GM23248 (cell line): ENCODE measurements at regions not wholly inside any gene's neighbourhood (a gene's known extent, or its start where the extent isn't known, plus 50 kb on each side); places are given as distances from the start of the nearest gene placed in this dataset.

Experiments used
- DNase-seq: peaks from one replicate; pipeline ENCODE4 v3.0.0-alpha.2; 2015
- H2AFZ ChIP-seq: fragments of 200-600 bp; sonication (generic); 2 replicates; pipeline ENCODE4 v1.6.1; 2016; ENCODE audit warnings: antibody characterized with exemption
- H3F3A ChIP-seq: fragments of 200-600 bp; sonication (generic); 2 replicates; pipeline ENCODE4 v1.6.1; 2016; ENCODE audit warnings: mild to moderate bottlenecking, antibody characterized with exemption, mixed run types; ENCODE audit not compliant: insufficient read depth
- H3K27ac ChIP-seq: fragments of 200-600 bp; sonication (generic); 2 replicates; pipeline ENCODE4 v1.5.1; 2016; ENCODE audit warnings: mild to moderate bottlenecking
- H3K27me3 ChIP-seq: fragments of 200-600 bp; sonication (generic); replicated peaks from 2 replicates; pipeline ENCODE4 v1.6.1; 2016; ENCODE audit warnings: mild to moderate bottlenecking; ENCODE audit not compliant: insufficient read depth
- H3K36me3 ChIP-seq: fragments of 200-600 bp; sonication (generic); 2 replicates; pipeline ENCODE4 v1.6.1; 2016; ENCODE audit warnings: low read depth, mild to moderate bottlenecking
- H3K4me1 ChIP-seq: fragments of 200-600 bp; sonication (generic); 2 replicates; pipeline ENCODE4 v1.6.1; 2016; ENCODE audit warnings: mild to moderate bottlenecking; ENCODE audit not compliant: insufficient read depth
- H3K4me2 ChIP-seq: fragments of 200-600 bp; sonication (generic); one replicate; pipeline ENCODE4 v1.6.1; 2016; ENCODE audit warnings: mild to moderate bottlenecking; ENCODE audit not compliant: unreplicated experiment
- H3K4me3 ChIP-seq: fragments of 200-600 bp; sonication (generic); 2 replicates; pipeline ENCODE4 v1.5.1; 2016; ENCODE audit warnings: mild to moderate bottlenecking
- H3K79me2 ChIP-seq: fragments of 200-600 bp; sonication (generic); 2 replicates; pipeline ENCODE4 v1.6.1; 2016; ENCODE audit warnings: mild to moderate bottlenecking; ENCODE audit not compliant: insufficient read depth
- H3K9ac ChIP-seq: fragments of 200-600 bp; sonication (generic); 2 replicates; pipeline ENCODE4 v1.6.1; 2016; ENCODE audit warnings: mild to moderate bottlenecking
- H3K9me2 ChIP-seq: fragments of 200-600 bp; sonication (generic); 2 replicates; pipeline ENCODE4 v1.6.1; 2016; ENCODE audit warnings: mixed run types, mild to moderate bottlenecking, moderate library complexity; ENCODE audit not compliant: insufficient read depth
- H3K9me3 ChIP-seq: fragments of 200-600 bp; sonication (generic); one replicate; pipeline ENCODE4 v1.6.1; 2017; ENCODE audit warnings: low read depth
- H4K20me1 ChIP-seq: fragments of 200-600 bp; sonication (generic); 2 replicates; pipeline ENCODE4 v1.6.0; 2016; ENCODE audit not compliant: insufficient read depth
- EZH2 ChIP-seq: fragments of 200-600 bp; sonication (generic); IDR thresholded peaks from 2 replicates; pipeline ENCODE4 v1.6.1; 2018; ENCODE audit warnings: antibody characterized with exemption, mild to moderate bottlenecking; ENCODE audit not compliant: insufficient read depth, poor library complexity, severe bottlenecking
- EZH2phosphoT487 ChIP-seq: fragments of 200-600 bp; sonication (generic); IDR thresholded peaks from 2 replicates; pipeline ENCODE4 v1.6.1; 2018; ENCODE audit warnings: antibody characterized with exemption, moderate library complexity, mild to moderate bottlenecking, low read depth; ENCODE audit not compliant: insufficient read depth
- WGBS, 2 experiments: methylation state at CpG; one replicate each; pipeline ENCODE4 v1.1.6; 2015 to 2017; ENCODE audit warnings: low lambda C conversion rate in 2 of 2, low coverage in 1 of 2; ENCODE audit errors: missing lambda C conversion rate in 2 of 2; 5-methylcytosine and 5-hydroxymethylcytosine counted together
- in situ Hi-C: fragments of 300-500 bp; cut with MboI; formaldehyde crosslinking; loops from 2 replicates; pipeline ENCODE4 v1.15.0; 2020

DNA sequence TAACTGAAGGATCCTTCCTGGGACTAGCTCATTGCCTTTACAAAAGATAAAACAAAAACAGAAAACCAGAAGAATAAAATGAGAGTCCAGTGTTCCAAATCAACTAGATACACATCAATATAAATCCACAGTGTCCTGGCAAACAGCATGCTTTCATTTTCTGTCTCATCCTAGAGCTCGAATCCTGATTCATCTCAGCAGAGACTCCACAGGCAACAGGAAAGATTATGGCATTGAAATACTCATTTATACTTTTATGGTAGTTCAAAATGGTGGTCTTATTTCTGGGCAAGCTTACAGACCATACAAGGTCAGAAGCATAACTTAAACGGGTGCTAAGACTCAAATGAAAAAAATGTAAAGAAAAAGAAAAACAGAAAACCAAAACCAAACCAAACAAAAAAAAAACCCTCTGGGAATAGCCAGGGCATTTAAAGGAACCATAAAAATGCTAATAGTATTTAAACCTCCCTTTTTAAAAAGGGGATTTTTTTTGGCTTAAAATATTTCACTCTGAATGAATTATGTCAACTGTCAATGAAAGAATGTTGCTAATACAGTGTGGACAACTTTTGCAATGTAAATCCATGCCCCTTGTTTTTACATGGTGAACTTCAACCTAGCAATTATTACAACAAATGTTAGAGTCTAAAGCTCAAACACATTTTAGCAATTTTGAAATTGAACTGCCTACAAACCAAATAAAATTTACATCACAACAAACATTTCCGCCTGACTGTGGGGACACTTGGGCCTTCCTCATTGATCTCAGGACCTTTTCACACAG, 57.9 kb downstream of the GPR101 start:
- in situ Hi-C loops = no loop called here
- Histone ChIP-seq H2AFZ (no peak overlapping the region), H3K9ac (no peak overlapping the region), H3K4me3 (no peak overlapping the region), H3K9me2 (no peaks in the 10 kb centered on the region), H3K9me3 (no peaks in the 10 kb centered on the region), H4K20me1 (no peaks in the 10 kb centered on the region), H3F3A (no peaks in the 10 kb centered on the region), H3K27ac (no peak overlapping the region), H3K36me3 (no peaks in the 10 kb centered on the region), H3K4me1 (no peaks in the 10 kb centered on the region), H3K27me3 (no peaks in the 10 kb centered on the region), H3K79me2 (no peaks in the 10 kb centered on the region), H3K4me2 (no peak overlapping the region)
- WGBS, 2 experiments = 91 to 100% methylated on average over 3 of the region's 3 CpGs
- TF ChIP-seq EZH2 (no peak), EZH2phosphoT487 (no peak)
- DNase-seq = no peak

DNA sequence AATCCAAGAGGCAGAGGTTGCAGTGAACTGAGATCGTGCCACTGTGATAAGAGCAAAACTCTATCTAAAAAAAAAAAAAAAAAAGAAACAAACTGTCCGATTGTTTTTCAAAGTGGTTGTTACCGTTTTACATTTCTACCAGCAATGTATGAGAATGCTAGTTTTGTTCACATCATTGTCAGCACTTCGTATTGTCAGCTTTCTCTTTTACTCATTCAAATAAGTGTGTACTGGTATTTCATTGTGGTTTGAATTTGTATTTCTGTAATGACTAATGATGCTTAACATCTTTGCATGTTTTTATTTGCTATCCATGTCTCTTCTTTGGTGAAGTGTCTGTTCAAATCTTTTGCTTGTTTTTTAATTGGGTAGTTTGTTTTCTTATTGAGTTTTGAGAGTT, 65.8 kb downstream of the GPR101 start:
- no peak overlapping the region for H3K27ac ChIP-seq
- H4K20me1 ChIP-seq = no peaks in the 10 kb centered on the region
- H3K9me2 ChIP-seq = no peaks in the 10 kb centered on the region
- in situ Hi-C loops = loop anchor here (25.0 kb wide), 1 partner anchor 219 kb away; no protein-coding TSS in a partner anchor
- no peaks in the 10 kb centered on the region for H3K27me3 ChIP-seq
- no peaks in the 10 kb centered on the region for H3K36me3 ChIP-seq
- H2AFZ ChIP-seq = no peak overlapping the region
- no peak overlapping the region for H3K4me2 ChIP-seq
- H3K4me3 ChIP-seq = no peak overlapping the region
- 96 to 100% methylated on average over 3 to 4 of the region's 4 CpGs for WGBS, 2 experiments
- H3K79me2 ChIP-seq = no peaks in the 10 kb centered on the region
- H3F3A ChIP-seq = no peaks in the 10 kb centered on the region
- no peak for DNase-seq
- no peak overlapping the region for H3K9ac ChIP-seq
- TF ChIP-seq EZH2phosphoT487 = no peak
- TF ChIP-seq EZH2 = no peak
- no peaks in the 10 kb centered on the region for H3K9me3 ChIP-seq
- H3K4me1 ChIP-seq = no peaks in the 10 kb centered on the region

DNA sequence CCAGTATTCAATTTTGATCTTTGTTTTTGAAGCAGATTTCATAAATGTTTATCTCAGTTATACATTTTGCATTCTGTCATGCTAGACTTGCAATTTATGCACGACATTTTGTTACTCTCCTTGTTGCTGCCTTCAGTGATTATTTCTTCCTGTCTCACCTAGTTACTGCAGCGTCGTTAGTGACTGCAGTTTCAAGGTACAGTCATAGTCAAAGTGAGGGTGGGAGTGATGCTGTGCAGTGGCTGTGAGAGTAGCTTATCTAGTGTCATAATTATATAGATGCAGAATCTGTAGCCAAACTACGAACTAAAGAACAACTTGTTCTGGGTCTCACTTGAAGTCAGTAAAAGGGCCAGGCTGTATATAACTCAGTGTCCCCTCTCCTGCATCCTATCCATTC, 69.8 kb downstream of the GPR101 start:
- TF ChIP-seq EZH2phosphoT487 = no peak
- no peak for TF ChIP-seq EZH2
- no peak overlapping the region for H3K27ac ChIP-seq
- no peak overlapping the region for H2AFZ ChIP-seq
- 85 to 98% methylated on average over 4 of the region's 4 CpGs for WGBS, 2 experiments
- H3K4me3 ChIP-seq = no peak overlapping the region
- DNase-seq = no peak
- no peaks in the 10 kb centered on the region for H3F3A ChIP-seq
- no peaks in the 10 kb centered on the region for H3K36me3 ChIP-seq
- H3K4me2 ChIP-seq = no peak overlapping the region
- H3K9ac ChIP-seq = no peak overlapping the region
- H3K9me2 ChIP-seq = no peaks in the 10 kb centered on the region
- no peaks in the 10 kb centered on the region for H4K20me1 ChIP-seq
- H3K4me1 ChIP-seq = no peaks in the 10 kb centered on the region
- H3K9me3 ChIP-seq = no peaks in the 10 kb centered on the region
- no peaks in the 10 kb centered on the region for H3K79me2 ChIP-seq
- in situ Hi-C loops = loop anchor here (25.0 kb wide), 1 partner anchor 223 kb away; no protein-coding TSS in a partner anchor
- no peaks in the 10 kb centered on the region for H3K27me3 ChIP-seq

DNA sequence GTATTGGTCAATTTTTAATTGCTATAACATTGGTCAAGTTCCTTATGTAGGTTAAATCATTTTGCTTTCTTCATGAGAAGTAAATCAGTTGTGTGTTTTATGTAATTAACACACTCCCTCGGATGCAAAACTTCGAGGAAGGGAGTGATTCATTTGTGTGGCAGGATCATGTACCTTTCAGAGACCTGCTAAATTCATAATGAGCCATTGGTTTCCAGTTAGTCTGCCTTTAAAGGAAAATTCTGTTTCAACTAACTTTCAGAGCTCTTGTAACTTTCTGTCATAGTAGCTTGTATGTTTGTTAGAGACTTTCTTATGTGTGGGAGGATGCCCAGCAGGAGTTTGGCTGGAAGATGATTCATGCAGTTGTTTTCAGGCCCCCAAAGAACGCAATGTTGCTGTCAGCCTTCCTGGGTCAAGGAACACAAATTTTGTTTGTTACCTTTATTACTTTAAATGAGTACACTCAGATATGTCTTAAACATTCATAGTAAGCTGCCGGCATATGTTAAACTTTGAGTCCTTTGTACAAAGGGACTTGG, 72.1 kb downstream of the GPR101 start:
- DNase-seq = peak; percentile 19
- Histone ChIP-seq H4K20me1 (no peaks in the 10 kb centered on the region), H3K4me3 (no peak overlapping the region), H3K79me2 (no peaks in the 10 kb centered on the region), H3F3A (no peaks in the 10 kb centered on the region), H2AFZ (no peak overlapping the region), H3K36me3 (no peaks in the 10 kb centered on the region), H3K27ac (no peak overlapping the region), H3K9me2 (no peaks in the 10 kb centered on the region), H3K9me3 (no peaks in the 10 kb centered on the region), H3K9ac (no peak overlapping the region), H3K4me1 (no peaks in the 10 kb centered on the region), H3K27me3 (no peaks in the 10 kb centered on the region), H3K4me2 (no peak overlapping the region)
- in situ Hi-C loops = loop anchor here (25.0 kb wide), 1 partner anchor 226 kb away; no protein-coding TSS in a partner anchor
- TF ChIP-seq EZH2phosphoT487 (no peak), EZH2 (no peak)
- 75 to 84% methylated on average over 4 of the region's 4 CpGs for WGBS, 2 experiments
